Fibroblast of gingiva (primary cell): ENCODE measurements at regions not wholly inside any gene's neighbourhood (a gene's known extent, or its start where the extent isn't known, plus 50 kb on each side); places are given as distances from the start of the nearest gene placed in this dataset.
"Not testable (repeated sequence)": the region's sequence is repeated elsewhere in the genome, so short reads cannot be mapped to it uniquely, and the experiment has no call there.

Source experiments
- DNase-seq: peaks from one replicate; pipeline ENCODE4 v3.0.0-alpha.2; 2011; ENCODE audit warnings: low read depth

GRCh38 chr3:104396974-104397669 is 969.6 kb upstream of the ALCAM start:
- peak; percentile 46 for DNase-seq

GRCh38 chr3:104397713-104398112 is 969.0 kb upstream of the ALCAM start:
- no peak for DNase-seq

GRCh38 chr3:104402902-104403301 is 963.8 kb upstream of the ALCAM start:
- no peak for DNase-seq

- no peak for DNase-seq
Measured at GRCh38 chr3:104411757-104412156, 955.0 kb upstream of the ALCAM start.

GRCh38 chr3:104412608-104413580 is 953.8 kb upstream of the ALCAM start:
- DNase-seq, result no peak

GRCh38 chr3:104428337-104428925 is 938.3 kb upstream of the ALCAM start:
- DNase-seq, result no peak

GRCh38 chr3:104429727-104430126 is 937.0 kb upstream of the ALCAM start:
- no peak for DNase-seq

- no peak for DNase-seq
Measured at GRCh38 chr3:104436506-104436905, 930.2 kb upstream of the ALCAM start.

- peak; percentile 64 for DNase-seq
Measured at GRCh38 chr3:104437131-104437750, 929.5 kb upstream of the ALCAM start.

- peak; percentile 41 for DNase-seq
Measured at GRCh38 chr3:104437891-104438290, 928.8 kb upstream of the ALCAM start.

- DNase-seq, result no peak
Measured at GRCh38 chr3:104438706-104439105, 928.0 kb upstream of the ALCAM start.

GRCh38 chr3:104445252-104445919 is 921.3 kb upstream of the ALCAM start:
- DNase-seq, result not testable (repeated sequence)

GRCh38 chr3:104447681-104448080 is 919.0 kb upstream of the ALCAM start:
- no peak for DNase-seq

- no peak for DNase-seq
Measured at GRCh38 chr3:104452697-104453096, 914.0 kb upstream of the ALCAM start.

- DNase-seq, result no peak
Measured at GRCh38 chr3:104458657-104459056, 908.1 kb upstream of the ALCAM start.

GRCh38 chr3:104460477-104461406 is 906.0 kb upstream of the ALCAM start:
- DNase-seq, result peak; percentile 52

GRCh38 chr3:104461431-104461830 is 905.3 kb upstream of the ALCAM start:
- DNase-seq, result no peak

- no peak for DNase-seq
Measured at GRCh38 chr3:104472221-104472620, 894.5 kb upstream of the ALCAM start.

- DNase-seq, result no peak
Measured at GRCh38 chr3:104474011-104474410, 892.7 kb upstream of the ALCAM start.

GRCh38 chr3:104503022-104503421 is 863.7 kb upstream of the ALCAM start:
- DNase-seq, result no peak
